ENCODE measurements at regions not wholly inside any gene's neighbourhood (a gene's known extent, or its start where the extent isn't known, plus 50 kb on each side); places are given as distances from the start of the nearest gene placed in this dataset.

DNA sequence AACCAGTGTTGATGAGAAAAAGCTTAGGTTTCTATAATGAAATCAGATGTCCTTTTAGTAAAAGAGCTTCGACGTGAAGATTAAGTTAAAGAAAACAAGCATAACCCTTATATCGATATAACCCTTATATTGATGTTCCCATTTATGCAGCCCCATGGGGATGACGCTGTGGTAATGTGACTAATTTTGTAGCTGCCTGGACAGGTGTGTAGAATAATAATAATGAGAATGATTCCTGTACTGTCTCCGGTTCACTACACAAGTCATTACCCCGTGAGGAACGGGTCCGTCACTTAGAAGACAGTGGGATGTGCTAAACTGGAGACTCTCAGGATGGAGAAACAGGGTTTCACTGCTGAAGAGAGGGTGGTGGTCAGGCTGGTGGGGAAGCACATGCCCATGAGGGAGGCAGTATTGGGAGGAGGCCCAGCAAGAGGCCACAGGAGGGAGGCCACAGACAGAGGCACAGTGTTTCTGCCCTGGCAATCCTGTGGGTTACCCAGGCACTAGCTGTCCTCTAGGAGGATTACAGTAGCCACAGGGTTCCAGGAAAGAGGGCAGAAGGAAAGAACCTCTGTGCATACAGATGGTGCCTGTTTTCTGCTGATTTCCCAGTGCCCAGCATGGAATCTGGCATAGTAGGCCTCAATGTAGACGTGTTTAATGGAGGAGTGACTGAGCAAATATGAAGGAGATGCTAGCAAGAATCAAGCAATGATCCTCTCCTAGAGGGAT lies 191.1 kb upstream of the TSC22D2 start:
- Histone ChIP-seq H3K36me3 (no peaks in the 10 kb centered on the region), H3K4me1 (peaks cover 3% of the 10 kb centered on the region; the same call in 1 of the 2 replicates), H3K4me3 (ENCODE audit: low read depth, low read length) (no peak overlapping the region), H3K9me3 (no peaks in the 10 kb centered on the region), H3K27me3 (0 out of 2 replicates have a peak, but pooled peaks cover 3% of the 10 kb centered on the region)
- TF ChIP-seq CTCF (IDR thresholded peaks at IDR 0.05; ENCODE audit: low read depth, low read length), result no peak
- no peak for DNase-seq

- no peak; the same call in 1 of the 2 replicates for TF ChIP-seq CTCF (IDR thresholded peaks at IDR 0.05; ENCODE audit: low read depth, low read length)
- H3K4me1 ChIP-seq, result peaks cover 3% of the 10 kb centered on the region; the same call in 1 of the 2 replicates
- no peak for DNase-seq
These were observed 191.9 kb upstream of the TSC22D2 start for GRCh38 chr3:150216041-150216811.

DNA sequence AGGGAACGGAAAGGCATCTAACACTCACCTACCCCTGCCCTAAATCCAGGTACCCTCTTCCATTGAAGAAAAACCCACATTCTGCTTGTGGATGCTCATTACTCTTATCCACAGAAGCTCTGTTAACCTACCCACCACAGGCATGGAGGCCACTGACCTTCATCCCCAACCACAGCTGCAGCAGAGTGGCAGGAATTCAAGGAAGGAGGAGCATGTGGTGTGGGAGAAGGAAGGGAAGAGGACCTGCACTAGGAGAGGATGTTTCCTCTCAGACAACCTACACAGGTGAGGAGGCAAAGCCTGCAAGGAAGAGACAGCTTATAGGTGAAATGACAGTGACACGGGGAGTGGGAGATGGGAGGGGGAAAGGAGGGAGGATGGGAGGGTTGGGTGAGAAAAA lies 192.5 kb upstream of the TSC22D2 start:
- no peaks in the 10 kb centered on the region for H3K36me3 ChIP-seq
- no peaks in the 10 kb centered on the region for H3K27me3 ChIP-seq
- DNase-seq, result no peak
- TF ChIP-seq CTCF (IDR thresholded peaks at IDR 0.05; ENCODE audit: low read depth, low read length), result no peak
- peaks cover 3% of the 10 kb centered on the region; the same call in 1 of the 2 replicates for H3K4me1 ChIP-seq
- no peak overlapping the region for H3K4me3 ChIP-seq (ENCODE audit: low read depth, low read length)
- H3K9me3 ChIP-seq, result no peaks in the 10 kb centered on the region

More at GRCh38 chr3:150216041-150216811, 191.9 kb upstream of the TSC22D2 start:
- Histone ChIP-seq H3K4me3 (ENCODE audit: low read depth, low read length) (no peak overlapping the region), H3K9me3 (no peaks in the 10 kb centered on the region), H3K27me3 (0 out of 2 replicates have a peak, but pooled peaks cover under 1% of the 10 kb centered on the region), H3K36me3 (no peaks in the 10 kb centered on the region)

- no peak for TF ChIP-seq CTCF (IDR thresholded peaks at IDR 0.05; ENCODE audit: low read depth, low read length)
These were observed 194.5 kb upstream of the TSC22D2 start for GRCh38 chr3:150213577-150213976.

GRCh38 chr3:150210461-150211110 lies 197.5 kb upstream of the TSC22D2 start:
- no peak for TF ChIP-seq CTCF (IDR thresholded peaks at IDR 0.05; ENCODE audit: low read depth, low read length)
- H3K36me3 ChIP-seq, result no peaks in the 10 kb centered on the region
- no peak overlapping the region for H3K4me3 ChIP-seq (ENCODE audit: low read depth, low read length)
- no peaks in the 10 kb centered on the region for H3K27me3 ChIP-seq
- peaks cover under 1% of the 10 kb centered on the region; the same call in 1 of the 2 replicates for H3K4me1 ChIP-seq
- H3K9me3 ChIP-seq, result no peaks in the 10 kb centered on the region
- no peak for DNase-seq

More at GRCh38 chr3:150213577-150213976, 194.5 kb upstream of the TSC22D2 start:
- Histone ChIP-seq H3K36me3 (no peaks in the 10 kb centered on the region), H3K9me3 (no peaks in the 10 kb centered on the region), H3K4me3 (ENCODE audit: low read depth, low read length) (no peak overlapping the region), H3K27me3 (no peaks in the 10 kb centered on the region), H3K4me1 (peaks cover 3% of the 10 kb centered on the region; the same call in 1 of the 2 replicates)
- DNase-seq, result no peak

Data from BE2C (cell line).